Skeletal muscle satellite cell (primary cell): ENCODE measurements at regions not wholly inside any gene's neighbourhood (a gene's known extent, or its start where the extent isn't known, plus 50 kb on each side); places are given as distances from the start of the nearest gene placed in this dataset.

ENCODE experiments used
- H3K27me3 ChIP-seq: 2 replicates; pipeline ENCODE4 v1.7.0; 2013; ENCODE audit warnings: low read length; ENCODE audit not compliant: control insufficient read depth, insufficient read depth
- H3K36me3 ChIP-seq: 2 replicates; pipeline ENCODE4 v1.7.0; 2013; ENCODE audit warnings: mild to moderate bottlenecking, control low read depth, low read length; ENCODE audit not compliant: insufficient read depth
- H3K4me1 ChIP-seq: 2 replicates; pipeline ENCODE4 v1.7.0; 2013; ENCODE audit warnings: low read length; ENCODE audit not compliant: control insufficient read depth, insufficient read depth
- H3K4me2 ChIP-seq: 2 replicates; pipeline ENCODE4 v1.7.0; 2013; ENCODE audit warnings: mild to moderate bottlenecking, low read length
- H3K4me3 ChIP-seq: 2 replicates; pipeline ENCODE4 v1.7.0; 2013; ENCODE audit warnings: low read length
- H3K9ac ChIP-seq: 2 replicates; pipeline ENCODE4 v1.7.0; 2013; ENCODE audit warnings: mild to moderate bottlenecking, low read depth, low read length, moderate library complexity
- H3K9me3 ChIP-seq: replicated peaks from 2 replicates; pipeline ENCODE4 v1.7.0; 2013; ENCODE audit warnings: mild to moderate bottlenecking, control low read depth, low read length

DNA sequence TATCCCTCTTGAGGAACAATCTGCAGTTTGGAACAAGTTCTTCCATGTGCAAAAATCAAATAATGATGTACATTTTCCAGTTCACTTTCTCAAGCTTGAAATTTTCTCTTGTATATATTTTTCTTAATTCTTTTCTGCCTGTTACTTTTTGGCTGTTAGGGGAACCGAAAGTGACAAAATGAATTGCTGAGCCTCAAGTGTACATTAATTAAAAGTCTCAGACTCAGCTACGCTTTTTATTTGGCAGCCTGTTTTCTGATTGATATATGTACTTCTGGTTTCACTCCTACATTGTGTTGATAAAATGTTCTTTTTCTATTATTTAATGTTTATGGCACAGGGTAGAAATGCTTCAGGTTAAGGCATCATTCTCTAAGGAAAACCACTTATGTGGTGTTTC is 999.5 kb downstream of the PDHA2 start:
- Histone ChIP-seq H3K27me3 (no peaks in the 10 kb centered on the region), H3K36me3 (no peaks in the 10 kb centered on the region), H3K4me1 (no peaks in the 10 kb centered on the region), H3K4me3 (no peak overlapping the region), H3K4me2 (no peak overlapping the region), H3K9me3 (no peaks in the 10 kb centered on the region), H3K9ac (no peak overlapping the region)

DNA sequence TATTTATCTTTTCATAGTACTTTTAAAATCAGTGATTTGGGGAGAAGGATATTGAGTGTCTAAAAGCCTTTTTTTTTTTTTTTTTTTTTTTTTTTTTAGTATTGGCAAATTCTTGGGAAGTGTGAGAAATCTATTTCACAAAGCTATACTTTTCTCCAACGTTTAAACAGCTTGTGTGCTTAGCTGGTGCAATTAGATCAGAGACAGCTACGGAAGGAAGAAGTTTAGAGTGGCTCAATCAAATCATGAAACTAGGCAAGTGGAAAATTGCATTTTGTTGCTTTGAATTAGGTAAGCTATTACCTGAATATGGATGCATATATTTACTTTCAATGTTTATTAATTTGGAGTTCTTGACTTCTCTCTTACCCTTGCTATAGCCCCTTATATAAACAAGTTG is 1001.9 kb downstream of the PDHA2 start:
- H3K4me1 ChIP-seq = no peaks in the 10 kb centered on the region
- no peaks in the 10 kb centered on the region for H3K36me3 ChIP-seq
- no peak overlapping the region for H3K9ac ChIP-seq
- no peak overlapping the region for H3K4me3 ChIP-seq
- H3K4me2 ChIP-seq = no peak overlapping the region
- H3K9me3 ChIP-seq = no peaks in the 10 kb centered on the region
- H3K27me3 ChIP-seq = no peaks in the 10 kb centered on the region

DNA sequence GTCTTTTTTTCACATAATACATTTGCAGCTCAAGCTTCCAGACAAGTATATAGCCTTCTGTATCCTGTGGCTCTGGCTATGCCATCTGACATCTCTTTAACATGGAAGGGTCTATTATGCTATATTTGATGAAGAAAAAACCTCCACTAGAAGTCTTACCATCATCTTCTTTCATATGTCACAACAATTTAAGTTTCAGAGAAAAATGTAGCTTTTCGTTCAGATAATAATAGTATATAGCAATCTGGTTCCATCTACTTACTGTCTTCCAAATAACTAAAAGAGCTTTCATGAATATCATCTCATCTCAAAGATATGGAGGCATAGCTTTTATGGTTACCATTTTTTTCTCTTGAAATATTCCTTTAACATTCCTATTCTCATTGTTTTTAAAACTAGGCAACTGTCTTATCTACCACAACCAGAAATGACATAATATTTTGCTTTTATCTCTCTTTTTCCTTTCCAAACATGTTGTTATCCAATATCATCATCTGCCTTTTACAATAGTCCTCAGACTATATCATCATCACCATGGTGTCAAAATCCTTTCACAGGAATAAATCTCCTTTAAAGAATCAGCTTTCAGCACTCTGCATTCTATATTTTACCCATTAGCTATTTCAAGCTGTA is 1005.1 kb downstream of the PDHA2 start:
- H3K4me1 ChIP-seq = no peaks in the 10 kb centered on the region
- no peak overlapping the region for H3K9ac ChIP-seq
- H3K4me3 ChIP-seq = no peak overlapping the region
- no peaks in the 10 kb centered on the region for H3K27me3 ChIP-seq
- no peaks in the 10 kb centered on the region for H3K9me3 ChIP-seq
- H3K4me2 ChIP-seq = no peak overlapping the region
- no peaks in the 10 kb centered on the region for H3K36me3 ChIP-seq

DNA sequence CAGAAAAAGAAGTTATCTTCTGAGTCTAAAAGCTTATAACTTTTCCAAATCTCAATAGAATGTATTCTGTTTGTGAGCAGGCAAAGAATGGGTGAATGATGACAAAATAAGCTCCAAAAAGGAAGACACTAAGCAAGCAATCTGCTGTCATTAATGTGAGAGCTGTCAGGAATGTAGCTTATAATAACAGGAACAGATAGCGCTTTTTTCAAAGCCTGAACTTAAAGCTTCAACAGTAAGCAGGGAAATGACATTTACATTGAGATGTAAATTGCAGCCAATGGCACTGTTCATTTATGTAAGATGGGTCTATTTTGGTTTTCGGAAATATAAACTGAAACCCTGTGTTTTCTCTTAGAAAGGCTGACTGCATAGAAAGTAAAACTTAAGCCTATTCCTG is 1005.9 kb downstream of the PDHA2 start:
- Histone ChIP-seq H3K4me3 (no peak overlapping the region), H3K27me3 (no peaks in the 10 kb centered on the region), H3K9me3 (no peaks in the 10 kb centered on the region), H3K36me3 (no peaks in the 10 kb centered on the region), H3K4me2 (no peak overlapping the region), H3K4me1 (no peaks in the 10 kb centered on the region), H3K9ac (no peak overlapping the region)

- Histone ChIP-seq H3K36me3 (no peaks in the 10 kb centered on the region), H3K27me3 (no peaks in the 10 kb centered on the region), H3K4me1 (no peaks in the 10 kb centered on the region), H3K9ac (no peak overlapping the region), H3K9me3 (peaks cover 3% of the 10 kb centered on the region), H3K4me2 (no peak overlapping the region), H3K4me3 (no peak overlapping the region)
These were observed 1034.8 kb downstream of the PDHA2 start for GRCh38 chr4:96874657-96875056.

GRCh38 chr4:96879527-96879926 is 1039.6 kb downstream of the PDHA2 start:
- H3K4me2 ChIP-seq = no peak overlapping the region
- H3K4me3 ChIP-seq = no peak overlapping the region
- H3K9me3 ChIP-seq = peaks cover 3% of the 10 kb centered on the region
- no peaks in the 10 kb centered on the region for H3K36me3 ChIP-seq
- no peak overlapping the region for H3K9ac ChIP-seq
- no peaks in the 10 kb centered on the region for H3K4me1 ChIP-seq
- H3K27me3 ChIP-seq = no peaks in the 10 kb centered on the region

DNA sequence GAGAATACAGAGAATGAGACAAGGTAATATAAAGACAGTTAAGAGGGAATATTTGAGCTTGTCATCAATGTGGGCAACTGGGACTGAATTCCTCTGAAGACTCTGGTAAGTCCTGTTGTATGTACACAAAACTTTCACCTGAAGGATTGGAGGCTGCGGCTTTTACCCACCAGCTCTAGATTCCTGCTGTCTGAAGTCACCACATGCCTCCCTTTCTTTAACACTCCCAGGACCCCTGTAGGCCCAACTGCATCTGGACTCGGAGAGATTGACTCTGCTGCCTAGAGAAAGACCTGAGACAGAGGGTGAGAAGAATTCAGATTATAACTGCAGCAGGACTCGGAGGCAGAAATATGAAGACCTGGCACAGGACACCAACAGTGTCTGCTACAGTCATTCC is 1048.0 kb downstream of the PDHA2 start:
- no peaks in the 10 kb centered on the region for H3K9me3 ChIP-seq
- no peaks in the 10 kb centered on the region for H3K36me3 ChIP-seq
- no peak overlapping the region for H3K4me2 ChIP-seq
- H3K4me1 ChIP-seq = no peaks in the 10 kb centered on the region
- no peak overlapping the region for H3K9ac ChIP-seq
- H3K27me3 ChIP-seq = no peaks in the 10 kb centered on the region
- no peak overlapping the region for H3K4me3 ChIP-seq

DNA sequence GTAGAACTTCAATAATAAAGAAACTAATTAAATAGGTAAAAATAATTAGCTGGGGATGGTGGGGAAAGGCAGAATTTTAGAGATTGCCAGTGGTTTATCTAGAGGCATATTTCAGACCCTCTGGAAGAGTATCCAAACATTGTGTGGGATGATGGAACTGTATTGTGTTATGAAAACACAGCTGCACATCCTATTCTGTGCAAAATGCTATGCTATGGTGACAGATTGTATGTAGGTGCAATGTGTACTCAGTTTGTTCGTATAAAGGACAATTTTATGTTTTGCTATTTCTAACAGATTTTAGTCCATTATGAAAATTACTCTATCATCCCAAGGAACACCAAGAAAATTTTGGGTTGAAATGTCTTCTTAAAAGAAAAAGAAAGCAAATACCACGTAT is 1054.7 kb downstream of the PDHA2 start:
- no peak overlapping the region for H3K4me3 ChIP-seq
- H3K9me3 ChIP-seq = no peaks in the 10 kb centered on the region
- H3K4me1 ChIP-seq = no peaks in the 10 kb centered on the region
- H3K9ac ChIP-seq = no peak overlapping the region
- H3K36me3 ChIP-seq = no peaks in the 10 kb centered on the region
- H3K27me3 ChIP-seq = no peaks in the 10 kb centered on the region
- no peak overlapping the region for H3K4me2 ChIP-seq

DNA sequence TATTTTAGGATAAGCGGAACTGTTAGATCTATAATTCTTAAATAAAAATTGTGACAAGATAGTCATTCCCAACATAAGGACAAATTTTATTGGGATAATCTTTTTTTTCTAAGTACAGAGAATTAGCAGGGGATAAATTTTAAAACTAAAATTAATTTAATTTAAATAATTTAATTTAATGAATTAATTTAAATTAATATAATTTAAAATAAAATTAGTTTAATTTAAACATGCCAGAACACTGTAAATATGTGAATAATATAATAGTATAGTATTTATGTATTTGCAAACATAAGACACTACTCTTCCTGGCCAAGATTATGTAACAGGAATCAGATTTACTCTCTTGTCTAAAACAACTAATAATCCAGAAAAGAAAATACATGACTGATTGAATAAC is 1055.9 kb downstream of the PDHA2 start:
- Histone ChIP-seq H3K9me3 (no peaks in the 10 kb centered on the region), H3K9ac (no peak overlapping the region), H3K4me1 (no peaks in the 10 kb centered on the region), H3K4me2 (no peak overlapping the region), H3K4me3 (no peak overlapping the region), H3K36me3 (no peaks in the 10 kb centered on the region), H3K27me3 (no peaks in the 10 kb centered on the region)

DNA sequence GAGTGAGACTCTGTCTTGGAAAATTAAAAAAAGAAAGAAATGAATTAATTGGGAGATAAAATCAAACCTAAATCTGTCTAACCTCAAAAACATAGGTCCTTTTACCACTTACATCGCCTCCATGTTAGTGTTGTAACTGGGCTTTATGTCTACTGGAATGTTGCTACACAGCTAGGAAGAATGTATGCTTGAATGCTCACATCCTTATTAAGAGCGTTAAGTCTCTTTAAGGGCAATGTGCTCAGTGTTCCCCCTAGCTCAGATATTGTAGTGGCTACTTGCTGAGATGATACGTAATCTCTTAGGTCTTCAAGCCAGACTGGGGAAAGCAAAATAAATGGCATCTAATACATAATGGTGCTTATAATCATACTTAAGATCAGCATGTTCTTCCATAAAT is 1072.8 kb downstream of the PDHA2 start:
- H3K27me3 ChIP-seq = no peaks in the 10 kb centered on the region

DNA sequence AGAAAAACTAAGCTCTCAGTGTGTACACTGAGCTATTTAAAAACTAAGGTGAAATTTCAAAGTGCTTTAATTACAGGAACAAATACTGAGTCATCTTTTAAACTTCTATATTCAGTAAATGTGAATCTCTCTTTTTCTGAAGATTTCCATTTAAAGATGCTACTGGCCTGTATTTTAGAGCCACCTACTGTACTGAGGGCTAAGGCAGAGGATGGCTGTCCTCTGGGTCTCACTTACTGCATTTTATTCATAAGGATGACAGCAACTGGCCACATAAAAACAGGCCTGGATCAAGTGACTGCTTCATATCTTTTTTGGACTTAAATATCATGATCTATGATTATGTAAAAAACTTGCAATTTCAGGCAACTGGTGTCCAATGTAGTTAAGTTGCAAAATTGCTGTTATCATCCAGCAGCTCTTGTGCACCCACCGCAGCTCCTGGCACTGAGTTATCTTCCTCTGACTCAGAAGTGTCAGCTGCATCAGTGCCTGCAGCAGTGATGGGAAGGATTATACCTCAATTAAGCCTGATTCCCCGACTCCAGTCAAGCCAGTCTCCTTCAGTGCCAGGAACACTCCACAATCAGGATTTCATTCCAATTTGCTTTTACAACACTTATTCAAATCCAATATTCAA is 1073.7 kb downstream of the PDHA2 start:
- H3K9ac ChIP-seq = no peak overlapping the region
- peaks cover 5% of the 10 kb centered on the region for H3K9me3 ChIP-seq
- H3K27me3 ChIP-seq = no peaks in the 10 kb centered on the region
- H3K4me1 ChIP-seq = no peaks in the 10 kb centered on the region
- no peak overlapping the region for H3K4me2 ChIP-seq
- H3K4me3 ChIP-seq = no peak overlapping the region
- no peaks in the 10 kb centered on the region for H3K36me3 ChIP-seq

More for the DNA sequence above, 1072.8 kb downstream of the PDHA2 start:
- Histone ChIP-seq H3K9me3 (peaks cover 5% of the 10 kb centered on the region), H3K4me3 (no peak overlapping the region), H3K9ac (no peak overlapping the region), H3K4me1 (no peaks in the 10 kb centered on the region), H3K4me2 (no peak overlapping the region), H3K36me3 (no peaks in the 10 kb centered on the region)

- Histone ChIP-seq H3K9ac (no peak overlapping the region), H3K27me3 (no peaks in the 10 kb centered on the region), H3K4me2 (no peak overlapping the region), H3K9me3 (peaks cover 2% of the 10 kb centered on the region), H3K4me3 (no peak overlapping the region), H3K36me3 (no peaks in the 10 kb centered on the region), H3K4me1 (no peaks in the 10 kb centered on the region)
These were observed 1076.8 kb downstream of the PDHA2 start for GRCh38 chr4:96916711-96917110.
